ENCODE measurements at regions not wholly inside any gene's neighbourhood (a gene's known extent, or its start where the extent isn't known, plus 50 kb on each side); places are given as distances from the start of the nearest gene placed in this dataset.

DNA sequence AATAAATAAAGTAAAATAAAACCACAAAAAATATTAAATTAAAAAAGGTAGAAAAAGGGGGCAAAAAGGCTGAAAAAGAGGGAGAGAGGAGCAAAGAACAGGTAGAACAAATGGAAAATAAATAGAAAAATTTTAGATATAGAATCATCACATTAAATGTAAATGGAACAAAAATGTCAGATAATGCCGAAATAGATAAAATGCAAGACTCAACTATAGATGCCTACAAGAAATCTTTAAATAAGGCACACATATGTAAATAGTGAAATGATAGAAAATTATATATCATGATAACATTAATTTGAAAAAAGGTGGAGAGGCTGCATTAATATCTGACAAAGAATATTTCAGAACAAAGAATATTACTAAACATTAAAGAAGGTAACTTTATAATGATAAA lies 477.1 kb upstream of the SPRY2 start:
- no TSS peak for BruUV-seq (replicated peaks)
- Histone ChIP-seq H3K9me1 (replicated peaks; ENCODE audit: control insufficient read depth, extremely low read depth, insufficient read depth, low read length) (no peaks in the 10 kb centered on the region), H3K4me1 (ENCODE audit: control insufficient read depth, extremely low read depth, insufficient read depth, low read length) (no peaks in the 10 kb centered on the region), H3K9me3 (replicated peaks; ENCODE audit: control insufficient read depth, insufficient read depth, low read length) (no peaks in the 10 kb centered on the region), H3K27ac (ENCODE audit: insufficient read depth, low read depth, low read length) (no peak overlapping the region), H3K4me2 (ENCODE audit: insufficient read depth, low read length) (no peak overlapping the region), H3K36me3 (ENCODE audit: control insufficient read depth in 2 of 2, extremely low read depth in 1 of 2, insufficient read depth in 2 of 2, low read length in 2 of 2) (no peaks in the 10 kb centered on the region), H3K4me3 (replicated peaks in 1 of 3; ENCODE audit: insufficient read depth in 1 of 3, low read depth in 1 of 3, low read length in 3 of 3) (no peak overlapping the region), H2AFZ (ENCODE audit: low read depth, low read length) (no peak overlapping the region), H3K9ac (replicated peaks; ENCODE audit: extremely low read depth, insufficient read depth, low read length) (no peak overlapping the region), H4K20me1 (replicated peaks; ENCODE audit: control insufficient read depth, extremely low read depth, insufficient read depth, low read length) (no peaks in the 10 kb centered on the region), H3K27me3 (ENCODE audit: control insufficient read depth in 2 of 2, insufficient read depth in 2 of 2, low read length in 2 of 2) (no peaks in the 10 kb centered on the region), H3K79me2 (ENCODE audit: control insufficient read depth, insufficient read depth, low read length) (no peaks in the 10 kb centered on the region)
- POLR2A ChIA-PET, result no interaction called here
- CTCF ChIA-PET, result no interaction called here
- TF ChIP-seq, protein P1, sequence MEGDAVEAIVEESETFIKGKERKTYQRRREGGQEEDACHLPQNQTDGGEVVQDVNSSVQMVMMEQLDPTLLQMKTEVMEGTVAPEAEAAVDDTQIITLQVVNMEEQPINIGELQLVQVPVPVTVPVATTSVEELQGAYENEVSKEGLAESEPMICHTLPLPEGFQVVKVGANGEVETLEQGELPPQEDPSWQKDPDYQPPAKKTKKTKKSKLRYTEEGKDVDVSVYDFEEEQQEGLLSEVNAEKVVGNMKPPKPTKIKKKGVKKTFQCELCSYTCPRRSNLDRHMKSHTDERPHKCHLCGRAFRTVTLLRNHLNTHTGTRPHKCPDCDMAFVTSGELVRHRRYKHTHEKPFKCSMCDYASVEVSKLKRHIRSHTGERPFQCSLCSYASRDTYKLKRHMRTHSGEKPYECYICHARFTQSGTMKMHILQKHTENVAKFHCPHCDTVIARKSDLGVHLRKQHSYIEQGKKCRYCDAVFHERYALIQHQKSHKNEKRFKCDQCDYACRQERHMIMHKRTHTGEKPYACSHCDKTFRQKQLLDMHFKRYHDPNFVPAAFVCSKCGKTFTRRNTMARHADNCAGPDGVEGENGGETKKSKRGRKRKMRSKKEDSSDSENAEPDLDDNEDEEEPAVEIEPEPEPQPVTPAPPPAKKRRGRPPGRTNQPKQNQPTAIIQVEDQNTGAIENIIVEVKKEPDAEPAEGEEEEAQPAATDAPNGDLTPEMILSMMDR (IDR thresholded peaks at IDR 0.05; ENCODE audit: extremely low read depth in 1 of 2, insufficient read depth in 1 of 2, low read depth in 1 of 2, low read length in 2 of 2), result no peak
- TF ChIP-seq FOS (IDR thresholded peaks at IDR 0.05; ENCODE audit: borderline replicate concordance, insufficient read depth, low read length) (no peak), GATA2 (IDR thresholded peaks at IDR 0.05; ENCODE audit: insufficient read depth, insufficient read length, low read depth, low read length) (no peak), MYC (IDR thresholded peaks at IDR 0.05; ENCODE audit: low read depth, low read length) (no peak), EZH2 (IDR thresholded peaks at IDR 0.05; ENCODE audit: borderline replicate concordance, low read depth, low read length, severe bottlenecking) (no peak)
- TF ChIP-seq, protein P2, sequence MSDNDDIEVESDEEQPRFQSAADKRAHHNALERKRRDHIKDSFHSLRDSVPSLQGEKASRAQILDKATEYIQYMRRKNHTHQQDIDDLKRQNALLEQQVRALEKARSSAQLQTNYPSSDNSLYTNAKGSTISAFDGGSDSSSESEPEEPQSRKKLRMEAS (IDR thresholded peaks at IDR 0.05; ENCODE audit: insufficient read depth, insufficient read length), result no peak
- dilution Hi-C loops (cut with MboI; ENCODE audit: extremely low pct_ligation_motif_present, low sequenced_read_pairs) (no loop called here), intact Hi-C loops (cut with micrococcal nuclease) (no loop called here)
- no peak for DNase-seq (ENCODE audit: low read depth, low spot score)
- no peak for FAIRE-seq

DNA sequence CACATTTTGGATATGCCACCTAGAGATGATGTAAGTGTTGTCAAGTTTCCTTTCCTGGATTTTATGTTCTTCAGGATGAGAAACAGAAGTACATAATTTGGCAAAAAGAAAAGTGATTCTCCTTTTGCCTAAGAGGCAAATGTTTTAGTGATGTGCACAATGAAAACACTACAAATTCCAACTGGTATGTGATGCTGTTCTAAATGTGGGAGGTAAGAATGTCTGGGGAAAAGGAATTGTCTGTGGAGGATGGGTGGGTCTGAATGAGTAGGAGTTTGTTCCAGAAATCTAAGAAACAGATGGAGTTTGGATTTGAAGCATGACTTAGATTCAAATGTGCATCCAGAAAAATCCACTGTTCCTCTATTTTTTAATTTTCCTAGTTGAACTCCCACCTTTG lies 473.6 kb upstream of the SPRY2 start:
- no peak overlapping the region for H2AFZ ChIP-seq (ENCODE audit: low read depth, low read length)
- dilution Hi-C loops (cut with MboI; ENCODE audit: extremely low pct_ligation_motif_present, low sequenced_read_pairs), result no loop called here
- H3K9ac ChIP-seq (replicated peaks; ENCODE audit: extremely low read depth, insufficient read depth, low read length), result no peak overlapping the region
- H3K79me2 ChIP-seq (ENCODE audit: control insufficient read depth, insufficient read depth, low read length), result no peaks in the 10 kb centered on the region
- H3K9me1 ChIP-seq (replicated peaks; ENCODE audit: control insufficient read depth, extremely low read depth, insufficient read depth, low read length), result no peaks in the 10 kb centered on the region
- FAIRE-seq, result no peak
- BruUV-seq (replicated peaks), result no TSS peak
- DNase-seq (ENCODE audit: low read depth, low spot score), result no peak
- H4K20me1 ChIP-seq (replicated peaks; ENCODE audit: control insufficient read depth, extremely low read depth, insufficient read depth, low read length), result no peaks in the 10 kb centered on the region
- H3K4me1 ChIP-seq (ENCODE audit: control insufficient read depth, extremely low read depth, insufficient read depth, low read length), result no peaks in the 10 kb centered on the region
- H3K9me3 ChIP-seq (replicated peaks; ENCODE audit: control insufficient read depth, insufficient read depth, low read length), result no peaks in the 10 kb centered on the region
- TF ChIP-seq GATA2 (IDR thresholded peaks at IDR 0.05; ENCODE audit: insufficient read depth, insufficient read length, low read depth, low read length), result no peak
- TF ChIP-seq EZH2 (IDR thresholded peaks at IDR 0.05; ENCODE audit: borderline replicate concordance, low read depth, low read length, severe bottlenecking), result no peak
- TF ChIP-seq FOS (IDR thresholded peaks at IDR 0.05; ENCODE audit: borderline replicate concordance, insufficient read depth, low read length), result no peak
- TF ChIP-seq, protein P2 (IDR thresholded peaks at IDR 0.05; ENCODE audit: insufficient read depth, insufficient read length), result no peak
- no peak for TF ChIP-seq POLR2AphosphoS5 (IDR thresholded peaks at IDR 0.05; ENCODE audit: insufficient read depth, low read depth, low read length)
- no peak for TF ChIP-seq POLR2A (IDR thresholded peaks at IDR 0.05; ENCODE audit: low read depth, low read length)
- TF ChIP-seq, protein P1 (IDR thresholded peaks at IDR 0.05; ENCODE audit: extremely low read depth in 1 of 2, insufficient read depth in 1 of 2, low read depth in 1 of 2, low read length in 2 of 2), result no peak
- no peak for TF ChIP-seq JUN (IDR thresholded peaks at IDR 0.05; ENCODE audit: borderline replicate concordance, insufficient read depth, insufficient read length, low read depth)
- TF ChIP-seq MYC (IDR thresholded peaks at IDR 0.05; ENCODE audit: low read depth, low read length), result no peak
- H3K4me2 ChIP-seq (ENCODE audit: insufficient read depth, low read length), result no peak overlapping the region
- POLR2A ChIA-PET, result no interaction called here
- CTCF ChIA-PET, result no interaction called here
- H3K27me3 ChIP-seq (ENCODE audit: control insufficient read depth in 2 of 2, insufficient read depth in 2 of 2, low read length in 2 of 2), result no peaks in the 10 kb centered on the region
- no peak overlapping the region for H3K27ac ChIP-seq (ENCODE audit: insufficient read depth, low read depth, low read length)
- intact Hi-C loops (cut with micrococcal nuclease), result no loop called here
- H3K4me3 ChIP-seq (replicated peaks in 1 of 3; ENCODE audit: insufficient read depth in 1 of 3, low read depth in 1 of 3, low read length in 3 of 3), result no peak overlapping the region
- H3K36me3 ChIP-seq (ENCODE audit: control insufficient read depth in 2 of 2, extremely low read depth in 1 of 2, insufficient read depth in 2 of 2, low read length in 2 of 2), result no peaks in the 10 kb centered on the region

Data from endothelial cell of umbilical vein (primary cell).